ENCODE measurements at regions not wholly inside any gene's neighbourhood (a gene's known extent, or its start where the extent isn't known, plus 50 kb on each side); places are given as distances from the start of the nearest gene placed in this dataset.
"Not testable (repeated sequence)": the region's sequence is repeated elsewhere in the genome, so short reads cannot be mapped to it uniquely, and the experiment has no call there.

GRCh38 chr2:56515399-56515798 is 331.6 kb downstream of the CCDC85A start:
- FAIRE-seq: no peak

GRCh38 chr2:56519806-56520205 is 336.0 kb downstream of the CCDC85A start:
- no peak for FAIRE-seq

- FAIRE-seq: no peak
Observed at GRCh38 chr2:56522605-56523089, 338.9 kb downstream of the CCDC85A start.

- FAIRE-seq: no peak
Observed at GRCh38 chr2:56523816-56524215, 340.0 kb downstream of the CCDC85A start.

- no peak for FAIRE-seq
Observed at GRCh38 chr2:56531668-56532420, 348.1 kb downstream of the CCDC85A start.

- FAIRE-seq: no peak
Observed at GRCh38 chr2:56534321-56534720, 350.5 kb downstream of the CCDC85A start.

GRCh38 chr2:56537756-56538155 is 354.0 kb downstream of the CCDC85A start:
- FAIRE-seq: no peak

- no peak for FAIRE-seq
Observed at GRCh38 chr2:56539618-56540017, 355.8 kb downstream of the CCDC85A start.

- no peak for FAIRE-seq
Observed at GRCh38 chr2:56540467-56540866, 356.7 kb downstream of the CCDC85A start.

- no peak for FAIRE-seq
Observed at GRCh38 chr2:56540916-56541315, 357.1 kb downstream of the CCDC85A start.

GRCh38 chr2:56542213-56542612 is 358.4 kb downstream of the CCDC85A start:
- no peak for FAIRE-seq

GRCh38 chr2:56565143-56565542 is 381.4 kb downstream of the CCDC85A start:
- FAIRE-seq: no peak

- no peak for FAIRE-seq
Observed at GRCh38 chr2:56571074-56571473, 387.3 kb downstream of the CCDC85A start.

- no peak for FAIRE-seq
Observed at GRCh38 chr2:56576001-56576400, 392.2 kb downstream of the CCDC85A start.

- FAIRE-seq: no peak
Observed at GRCh38 chr2:56580242-56580641, 396.5 kb downstream of the CCDC85A start.

GRCh38 chr2:56582570-56582969 is 398.8 kb downstream of the CCDC85A start:
- no peak for FAIRE-seq

GRCh38 chr2:56583796-56584315 is 400.1 kb downstream of the CCDC85A start:
- no peak for FAIRE-seq

- no peak for FAIRE-seq
Observed at GRCh38 chr2:56587456-56587855, 403.7 kb downstream of the CCDC85A start.

GRCh38 chr2:56589194-56589593 is 405.4 kb downstream of the CCDC85A start:
- no peak for FAIRE-seq

- FAIRE-seq: no peak
Observed at GRCh38 chr2:56589835-56590234, 406.0 kb downstream of the CCDC85A start.

GRCh38 chr2:56590611-56591010 is 406.8 kb downstream of the CCDC85A start:
- FAIRE-seq: no peak

GRCh38 chr2:56606086-56606485 is 422.3 kb downstream of the CCDC85A start:
- not testable (repeated sequence) for FAIRE-seq

- no peak for FAIRE-seq
Observed at GRCh38 chr2:56613254-56613653, 429.5 kb downstream of the CCDC85A start.

GRCh38 chr2:56613920-56614319 is 430.1 kb downstream of the CCDC85A start:
- FAIRE-seq: no peak

- FAIRE-seq: no peak
Observed at GRCh38 chr2:56615760-56616159, 432.0 kb downstream of the CCDC85A start.

Data from endometrium (tissue), 2 donors.